Left ventricle myocardium superior (tissue), 1 donor: ENCODE measurements at regions not wholly inside any gene's neighbourhood (a gene's known extent, or its start where the extent isn't known, plus 50 kb on each side); places are given as distances from the start of the nearest gene placed in this dataset.

Experiments used
- ATAC-seq: fragments of 200-7000 bp; cut with Tn5 transposase; one replicate; pipeline ENCODE4 v1.9.1; 2020; ENCODE audit warnings: mild to moderate bottlenecking, moderate library complexity
- DNase-seq: peaks from one replicate; pipeline ENCODE4 v3.0.0-alpha.2; 2020
- intact Hi-C: fragments of 100-400 bp; cut with micrococcal nuclease; formaldehyde crosslinking; loops from one replicate; pipeline ENCODE4 v1.11.0; 2022
- donor health status: DM: no; HTN: yes; CAD: no; lungs with severe emphysema.

DNA sequence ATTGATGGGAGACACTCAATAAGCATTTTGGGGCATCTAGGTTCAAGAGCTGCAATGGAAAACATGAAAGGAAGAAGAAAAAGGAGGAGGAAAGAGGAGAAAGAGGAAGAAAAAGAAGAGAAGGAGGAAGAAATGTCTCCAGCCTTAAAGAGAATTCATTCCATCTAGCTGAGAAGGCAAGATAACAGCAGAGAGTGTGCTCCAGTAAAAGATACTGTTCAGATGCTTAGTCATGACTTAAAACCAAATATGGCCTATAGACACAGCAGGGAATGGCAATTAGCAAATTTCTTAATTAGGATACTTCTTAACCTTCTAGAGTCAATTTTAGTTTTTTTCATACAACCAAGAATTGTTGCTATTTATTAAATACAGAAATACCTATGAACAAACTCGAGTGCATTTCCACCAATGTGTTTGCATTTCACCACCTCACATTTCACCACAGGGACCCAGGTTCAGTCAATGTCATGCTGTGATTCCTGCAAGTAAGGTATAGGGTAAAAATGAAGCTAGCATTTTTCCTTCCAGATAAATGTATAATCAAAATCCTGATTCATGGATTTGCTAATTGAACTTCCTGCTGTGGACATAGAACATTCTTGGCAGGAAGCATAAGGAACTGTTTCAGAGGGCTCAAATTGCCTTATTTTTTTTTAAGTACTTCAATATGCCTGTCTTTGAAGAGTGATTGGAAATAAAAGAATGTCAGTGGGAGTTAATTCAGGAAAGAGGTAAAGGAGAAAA lies 177.8 kb downstream of the RPS29 start:
- DNase-seq (no peak), ATAC-seq (no peak)
- intact Hi-C loops = no loop called here

DNA sequence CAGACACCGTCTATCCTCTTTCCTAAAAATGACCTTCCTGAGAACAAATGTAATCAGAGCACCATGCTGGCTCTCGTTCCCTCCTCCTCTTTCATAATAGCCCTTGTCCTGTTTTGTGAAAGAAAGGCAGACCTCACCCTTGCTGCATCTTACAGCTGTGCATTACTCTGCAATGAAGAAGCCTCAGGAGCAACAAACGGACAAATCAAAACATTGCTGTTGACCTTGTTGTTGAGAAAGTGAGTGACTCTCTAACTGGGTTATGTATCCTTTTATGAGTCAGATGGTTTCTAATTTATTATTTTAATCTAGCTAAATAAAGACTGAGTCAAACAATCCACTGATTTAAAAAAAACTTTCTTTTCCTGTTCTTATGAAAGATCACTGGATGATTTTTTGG lies 180.9 kb downstream of the RPS29 start:
- ATAC-seq (no peak), DNase-seq (no peak)
- intact Hi-C loops = no loop called here

DNA sequence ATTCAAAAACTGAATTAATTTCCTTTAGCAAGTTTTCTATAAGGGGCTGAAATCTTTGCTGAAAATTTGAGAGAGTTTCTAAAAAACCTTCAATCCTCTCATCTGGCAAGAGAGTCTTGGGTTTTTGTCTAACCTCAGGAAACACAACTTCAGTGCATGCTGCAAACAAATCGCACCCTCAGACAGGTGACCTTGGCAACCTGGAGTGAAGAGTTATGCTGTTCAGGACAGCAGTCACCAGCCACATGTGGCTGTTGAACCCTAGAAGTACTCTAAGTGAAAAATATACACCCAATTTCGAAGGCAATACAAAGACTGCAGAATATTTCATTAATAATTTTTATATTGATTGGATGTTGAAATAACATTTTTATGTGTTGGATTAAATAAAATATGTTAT lies 184.8 kb downstream of the RPS29 start:
- DNase-seq (no peak), ATAC-seq (no peak)
- intact Hi-C loops = no loop called here

DNA sequence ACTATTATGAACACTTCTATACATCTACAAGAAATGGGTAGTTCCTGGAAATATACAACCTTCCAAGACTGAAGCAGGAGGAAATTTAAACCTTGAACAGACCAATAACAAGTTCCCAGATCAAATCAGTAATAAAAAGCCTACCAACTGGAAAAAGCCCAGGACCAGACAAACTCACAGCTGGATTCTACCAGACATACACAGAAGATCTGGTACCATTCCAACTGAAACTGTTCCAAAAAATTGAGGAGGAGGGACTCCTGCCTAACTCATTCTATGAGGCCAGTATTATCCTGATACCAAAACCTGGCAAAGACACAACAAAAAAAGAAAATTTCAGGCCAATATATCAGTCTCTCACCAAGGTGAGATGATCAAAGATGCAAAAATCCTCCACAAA lies 189.4 kb downstream of the RPS29 start:
- intact Hi-C loops = no loop called here
- ATAC-seq (no peak), DNase-seq (no peak)

DNA sequence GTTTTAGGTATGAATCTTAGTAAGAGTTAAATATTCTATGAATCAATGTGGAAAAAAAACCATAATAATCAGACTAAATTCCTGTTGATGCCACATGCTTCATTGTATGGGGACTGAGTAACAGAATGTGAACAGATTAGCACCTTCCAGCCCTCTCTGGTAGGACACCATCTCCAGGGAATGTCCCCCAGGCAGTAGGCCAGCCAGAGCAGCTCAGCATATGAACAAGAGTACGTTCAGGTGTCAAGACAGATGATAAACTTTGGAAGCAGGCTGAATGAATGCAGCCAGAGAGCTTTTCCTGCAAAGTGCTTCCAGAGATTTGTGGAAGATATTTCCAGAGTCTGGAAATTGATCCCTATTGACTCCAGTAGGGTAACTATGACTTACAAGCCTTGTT lies 204.4 kb downstream of the RPS29 start:
- no peak for DNase-seq
- intact Hi-C loops = no loop called here
- ATAC-seq = no peak

DNA sequence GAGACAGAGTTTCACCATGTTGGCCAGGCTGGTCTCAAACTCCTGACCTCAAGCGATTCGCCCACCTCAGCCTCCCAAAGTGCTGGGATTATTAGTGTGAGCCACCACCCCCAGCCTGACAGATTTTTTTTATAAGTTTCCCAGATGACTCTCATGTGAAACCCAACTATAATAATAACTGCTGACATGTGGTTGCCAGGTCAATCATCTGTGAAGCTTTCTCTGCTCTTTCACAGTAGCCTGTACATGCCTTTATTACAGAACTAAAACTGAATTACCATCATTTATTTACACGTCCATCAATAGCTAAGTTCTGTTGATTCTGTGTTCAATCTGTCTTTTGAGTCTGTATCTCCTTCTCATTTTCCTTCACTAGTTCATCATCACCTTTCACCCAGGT lies 218.5 kb downstream of the RPS29 start:
- ATAC-seq (no peak), DNase-seq (no peak)
- intact Hi-C loops = no loop called here

DNA sequence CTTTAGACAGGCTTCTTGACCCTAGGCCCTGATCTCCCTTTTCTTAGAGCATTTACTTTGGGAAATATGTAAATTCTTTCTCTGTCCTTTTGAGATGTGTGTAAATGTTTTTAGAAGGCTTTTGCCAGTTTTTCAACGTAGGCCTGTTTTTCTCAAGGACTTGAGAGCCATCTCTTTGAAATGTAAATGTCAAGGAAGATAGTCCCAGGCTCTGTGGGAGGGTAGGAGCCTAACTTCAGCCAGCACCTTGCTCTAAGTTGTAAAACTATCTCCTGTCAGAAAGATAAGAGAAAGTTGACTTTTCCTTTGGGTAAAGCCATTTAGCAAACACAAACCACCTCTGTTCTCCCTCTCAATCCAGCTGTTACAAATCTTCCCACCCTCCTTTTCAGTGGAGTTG lies 219.8 kb downstream of the RPS29 start:
- DNase-seq (no peak), ATAC-seq (no peak)
- intact Hi-C loops = no loop called here

DNA sequence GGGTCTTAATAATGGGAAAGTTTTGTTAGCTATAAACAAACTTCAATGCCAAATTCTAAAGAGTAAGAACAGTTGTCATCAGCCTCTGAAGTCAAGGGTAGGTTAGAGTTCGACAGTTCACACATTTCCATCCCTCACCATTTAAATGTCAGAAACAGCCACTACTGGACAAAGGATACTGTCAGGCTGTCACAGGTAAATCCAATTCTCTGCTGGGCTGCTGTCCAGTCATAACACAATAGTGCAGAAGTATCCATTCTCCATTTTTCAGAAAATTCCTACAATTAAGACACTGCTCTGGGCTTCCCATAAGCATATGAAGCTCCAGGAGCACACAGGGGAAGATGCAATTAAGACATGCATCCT lies 221.4 kb downstream of the RPS29 start:
- no peak for DNase-seq
- intact Hi-C loops = no loop called here
- no peak for ATAC-seq

DNA sequence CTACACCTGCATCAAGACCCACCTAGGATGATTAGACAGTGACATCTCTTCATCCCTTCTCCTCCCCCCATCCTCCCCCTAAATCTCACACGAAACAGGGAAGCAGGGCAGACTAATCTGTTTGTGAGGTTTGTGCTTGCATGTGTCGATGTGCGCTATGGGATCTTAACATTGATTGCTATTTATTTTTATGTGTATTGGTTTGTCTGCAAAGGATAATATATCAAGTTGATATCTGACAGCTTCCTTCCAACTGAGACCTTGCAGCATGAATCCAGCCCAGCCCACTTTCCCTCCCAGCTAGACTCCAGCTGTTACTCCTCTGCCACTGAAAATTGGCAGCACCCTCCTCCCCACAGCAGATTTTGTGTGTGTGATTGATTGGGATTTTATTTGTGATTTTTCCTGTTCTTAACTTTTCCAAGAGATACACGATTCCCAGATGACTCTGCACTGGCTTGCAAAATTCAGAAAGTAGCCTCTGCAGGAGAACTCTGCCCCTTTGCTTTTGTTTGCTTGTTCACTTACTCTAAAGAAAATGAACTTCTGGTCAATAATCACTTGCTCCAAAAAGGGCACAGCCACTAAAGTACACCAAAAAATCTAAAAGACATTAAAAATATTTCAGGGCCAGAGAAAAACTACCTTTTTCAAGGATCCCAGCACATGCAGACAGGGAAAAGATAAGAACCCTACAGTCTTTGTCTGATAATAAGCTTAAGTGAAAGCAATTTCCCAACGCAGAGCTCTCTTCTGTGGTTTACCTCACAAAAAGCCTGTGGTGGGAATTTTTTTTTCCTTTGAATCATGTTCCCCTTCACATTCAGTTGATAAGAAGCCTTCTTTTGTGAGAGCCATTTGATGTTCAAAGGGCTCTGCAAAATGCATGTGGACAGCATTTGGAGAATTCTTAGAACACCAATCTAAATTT lies 222.1 kb downstream of the RPS29 start:
- intact Hi-C loops = no loop called here
- ATAC-seq = no peak
- DNase-seq = no peak

DNA sequence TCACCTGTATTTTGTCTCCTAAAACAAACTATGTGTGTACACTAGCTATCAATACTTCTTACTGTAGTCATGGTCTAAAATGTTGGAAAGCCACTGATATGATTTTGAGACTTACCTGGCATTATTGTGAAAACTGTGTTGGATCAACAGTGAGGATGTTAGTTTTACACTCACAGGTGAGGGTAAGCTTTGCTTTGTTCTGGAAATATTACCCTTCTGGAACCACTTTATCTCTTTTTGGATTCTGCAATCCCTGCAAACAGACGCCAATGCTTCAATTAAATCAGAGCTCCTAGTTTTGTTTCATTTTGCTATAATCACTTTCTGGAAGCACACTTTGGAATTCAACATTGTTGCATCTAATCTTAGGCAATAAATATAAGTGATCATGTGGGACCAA lies 223.3 kb downstream of the RPS29 start:
- intact Hi-C loops = no loop called here
- DNase-seq = no peak
- no peak for ATAC-seq

DNA sequence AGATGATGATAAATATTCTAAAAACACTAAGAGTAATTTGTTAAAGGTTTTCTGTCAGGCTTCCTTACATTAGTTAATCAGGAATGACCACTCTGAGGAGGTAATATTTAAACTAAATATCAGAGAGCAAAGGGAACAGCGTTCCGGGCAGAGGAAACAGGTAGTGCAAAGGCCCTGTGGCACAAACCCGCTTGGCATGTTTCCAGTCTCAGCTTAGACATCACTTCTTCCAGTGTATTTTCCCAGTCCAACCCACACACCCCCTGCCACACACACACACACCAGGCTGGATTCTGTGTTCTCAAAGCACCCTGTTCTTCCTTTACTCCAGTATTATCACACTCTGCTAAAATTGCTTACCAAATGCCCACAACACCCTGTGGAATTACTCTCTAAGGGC lies 247.1 kb downstream of the RPS29 start:
- DNase-seq = no peak
- ATAC-seq = no peak
- intact Hi-C loops = no loop called here

DNA sequence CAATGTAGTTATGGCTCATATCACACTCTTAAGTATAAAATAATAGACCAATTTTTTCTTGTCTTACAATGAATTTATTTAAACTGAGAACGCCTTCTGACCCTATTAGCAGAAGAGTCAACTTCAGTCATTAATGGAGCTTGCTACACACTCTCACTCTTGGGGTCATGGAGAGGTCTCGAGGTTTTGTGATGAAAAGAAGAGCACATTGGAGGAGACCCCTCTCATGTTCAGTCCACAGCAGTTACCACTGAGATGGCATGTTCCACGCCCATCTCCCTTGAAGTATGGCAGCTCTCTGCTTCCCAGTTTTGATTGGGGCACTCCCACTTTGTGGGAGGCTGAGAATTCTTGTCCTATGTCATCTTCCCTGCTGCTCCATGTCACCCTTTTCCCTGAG lies 266.4 kb downstream of the RPS29 start:
- intact Hi-C loops = no loop called here
- no peak for DNase-seq
- ATAC-seq = no peak

DNA sequence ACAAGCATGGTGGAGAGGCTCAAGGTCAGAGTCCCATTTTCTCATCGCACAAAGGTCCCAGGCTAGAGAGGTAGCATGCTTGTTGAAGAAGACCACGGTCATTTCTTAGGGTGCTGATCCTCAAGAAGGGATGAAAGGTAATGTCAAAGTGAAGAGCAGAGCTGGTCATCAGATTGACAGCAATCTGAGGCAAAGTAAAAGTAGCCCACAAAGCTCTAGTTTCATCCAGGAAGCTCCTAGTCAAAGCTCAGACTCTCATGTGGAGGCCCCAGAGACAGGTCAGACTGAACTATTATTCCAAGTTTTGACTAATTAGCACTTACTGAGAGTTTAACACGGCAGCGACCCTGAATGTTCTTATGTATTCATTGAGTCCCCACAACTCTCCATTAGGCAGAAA lies 270.6 kb downstream of the RPS29 start:
- no peak for DNase-seq
- no peak for ATAC-seq
- intact Hi-C loops = no loop called here

DNA sequence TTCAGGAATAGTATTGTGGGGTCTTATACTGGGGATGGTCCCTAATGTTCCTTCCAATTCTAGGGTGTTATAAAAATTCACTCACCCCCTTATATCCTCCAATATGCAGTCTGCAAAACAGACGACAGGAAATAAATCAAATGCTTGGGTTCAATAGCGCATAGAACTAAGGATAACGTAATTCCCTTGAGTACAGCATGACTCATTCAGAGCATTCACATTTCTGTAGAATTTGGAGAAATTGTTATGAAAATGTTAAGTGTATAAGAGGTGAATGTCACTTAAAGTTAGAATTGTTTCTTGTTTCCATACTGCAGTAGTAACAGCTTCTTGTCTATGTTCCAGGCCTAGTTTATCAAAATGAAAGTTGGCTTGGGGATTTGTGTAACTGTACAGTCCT lies 271.4 kb downstream of the RPS29 start:
- DNase-seq (no peak), ATAC-seq (no peak)
- intact Hi-C loops = no loop called here

DNA sequence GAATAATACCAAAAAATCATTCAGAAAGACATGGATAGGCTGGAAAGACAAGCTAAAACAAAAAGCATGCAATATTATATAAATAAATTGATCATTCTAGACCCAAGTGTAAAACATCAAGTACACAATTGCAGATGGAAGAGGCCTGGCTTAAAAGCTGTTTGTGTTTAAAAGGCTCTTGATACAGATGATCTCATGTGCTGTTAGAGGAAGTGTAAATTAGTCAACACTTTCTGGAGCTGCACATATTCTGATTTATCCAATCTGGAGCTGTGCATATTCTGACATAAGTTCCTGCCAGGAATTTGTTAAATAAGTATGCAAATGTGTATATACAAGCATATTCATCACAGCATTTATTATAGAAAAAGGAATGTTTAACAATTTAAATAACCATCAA lies 273.1 kb downstream of the RPS29 start:
- ATAC-seq (no peak), DNase-seq (no peak)
- intact Hi-C loops = no loop called here

DNA sequence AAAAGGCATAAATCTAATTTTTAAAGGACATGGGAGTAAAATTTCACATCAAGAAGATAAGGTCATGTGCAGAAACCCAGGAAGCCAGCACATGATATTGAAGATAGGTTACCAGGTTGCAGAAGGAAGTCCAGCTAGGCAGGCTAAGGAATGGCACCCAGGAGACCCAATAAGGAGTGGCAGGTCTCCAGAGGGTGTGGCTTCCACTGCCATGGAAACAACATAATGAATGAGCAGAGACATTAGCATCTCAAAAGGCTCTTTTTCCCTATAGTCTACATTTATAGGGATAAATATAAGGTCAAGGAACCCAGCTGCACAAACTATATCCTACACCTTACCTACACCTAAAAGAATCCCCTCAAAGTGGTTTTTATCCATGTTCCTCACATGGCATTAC lies 275.9 kb downstream of the RPS29 start:
- no peak for ATAC-seq
- no peak for DNase-seq
- intact Hi-C loops = no loop called here

DNA sequence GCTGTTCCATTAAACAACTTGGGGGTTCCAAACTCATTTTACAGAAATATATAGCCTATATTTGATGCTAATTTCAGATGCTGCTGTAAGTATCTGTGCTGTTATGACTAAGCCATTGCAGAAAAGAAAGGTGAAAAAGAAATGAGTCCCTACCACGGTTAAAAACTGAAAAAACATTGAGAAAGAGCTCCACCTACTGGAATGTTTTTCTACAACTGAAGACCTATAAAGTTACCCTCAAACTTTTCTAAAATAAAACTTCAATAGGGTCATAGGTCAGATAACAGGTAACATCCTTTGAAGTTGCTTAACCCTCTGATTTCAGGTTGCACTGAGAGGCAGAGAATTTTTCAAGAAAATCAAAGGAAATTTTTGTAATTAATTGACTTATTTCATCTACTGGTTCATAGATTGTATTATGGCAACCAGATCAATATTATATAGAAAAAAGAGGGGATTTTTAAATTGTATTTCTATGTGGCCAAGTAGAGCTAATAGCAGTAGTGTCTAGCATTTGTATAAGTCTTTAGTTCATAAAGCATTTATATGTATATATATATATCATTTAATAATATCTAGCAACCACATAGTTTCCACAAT lies 279.9 kb downstream of the RPS29 start:
- DNase-seq (no peak), ATAC-seq (no peak)
- intact Hi-C loops = no loop called here

DNA sequence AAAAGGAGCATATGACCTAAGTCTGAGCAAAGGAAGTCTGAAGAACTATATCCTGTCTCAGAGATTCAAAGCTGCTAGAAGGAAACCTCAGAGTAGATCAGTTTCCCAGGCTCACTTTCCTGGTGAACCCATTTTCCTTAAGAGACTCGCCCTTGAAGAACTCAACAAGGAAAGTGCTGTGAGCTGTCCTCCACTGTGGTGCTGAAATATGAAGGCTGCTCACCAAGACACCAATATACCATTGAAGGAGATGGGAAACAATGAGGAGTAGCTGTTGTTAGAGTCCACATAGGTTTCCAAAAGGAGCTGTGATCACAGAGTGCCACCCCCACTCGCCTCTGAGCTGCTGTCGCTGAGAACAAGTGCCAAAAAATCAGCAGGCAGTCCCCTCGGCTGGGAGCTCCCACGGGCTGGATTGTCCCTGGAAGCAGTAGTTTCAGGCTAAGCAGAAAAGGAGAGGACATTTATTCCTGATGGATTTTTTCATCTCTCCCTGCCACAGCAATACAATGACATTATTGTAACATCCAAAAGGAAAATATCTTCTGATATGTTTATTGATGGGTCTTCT lies 282.1 kb downstream of the RPS29 start:
- intact Hi-C loops = no loop called here
- DNase-seq = no peak
- no peak for ATAC-seq

DNA sequence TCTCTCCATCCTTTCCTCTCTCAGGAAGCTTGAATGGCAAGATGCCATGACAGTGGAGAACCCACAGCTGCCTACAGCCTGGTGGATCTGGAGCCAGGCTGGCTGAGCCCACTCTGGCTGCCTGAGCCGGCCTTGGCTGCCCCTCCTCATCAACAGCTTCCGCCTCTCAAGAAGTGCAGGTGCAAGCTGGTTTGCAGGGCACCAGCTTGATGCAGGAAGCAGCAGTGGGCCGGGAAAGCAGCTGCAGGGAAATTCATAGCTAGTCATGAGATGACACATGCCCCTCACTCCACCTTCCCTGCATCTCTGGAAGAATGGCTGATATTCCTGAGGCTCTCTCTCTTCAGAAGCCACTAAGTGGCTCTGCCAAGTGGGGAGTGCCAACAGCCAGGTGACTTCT lies 289.1 kb downstream of the RPS29 start:
- intact Hi-C loops = no loop called here
- ATAC-seq (no peak), DNase-seq (no peak)

DNA sequence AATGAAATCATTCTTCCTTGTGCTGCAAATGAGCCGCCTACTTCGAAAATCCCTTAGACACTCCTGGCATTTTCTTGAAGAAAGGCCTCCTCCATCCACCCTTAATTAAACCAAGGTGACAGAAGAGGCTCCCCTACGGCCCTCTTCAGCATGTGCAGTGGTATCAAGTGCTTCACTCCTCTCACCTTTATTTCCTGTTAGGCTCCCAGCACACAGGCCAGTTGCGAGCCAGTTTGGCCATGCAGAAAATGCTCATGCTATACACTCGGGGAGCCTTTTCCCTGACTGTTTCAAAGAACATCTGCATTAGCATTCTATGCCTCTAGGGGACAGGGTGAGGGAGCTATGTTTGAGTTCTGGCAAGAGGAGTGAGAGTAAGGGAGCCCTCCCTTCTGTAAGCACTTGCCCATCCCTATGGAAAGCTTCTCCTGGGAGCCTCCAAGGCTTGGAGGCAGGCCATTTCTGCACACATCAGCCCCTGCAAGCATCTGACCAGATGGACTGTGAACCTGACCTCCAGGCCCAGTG lies 291.5 kb downstream of the RPS29 start:
- DNase-seq (no peak), ATAC-seq (no peak)
- intact Hi-C loops = no loop called here
